Nephron (organoid): ENCODE measurements at regions not wholly inside any gene's neighbourhood (a gene's known extent, or its start where the extent isn't known, plus 50 kb on each side); places are given as distances from the start of the nearest gene placed in this dataset.

Experiments
- H3K27ac Mint-ChIP-seq, 3 experiments: 2 replicates each; pipeline ENCODE4 v1.8.0; 2020; ENCODE audit warnings: mixed read lengths in 3 of 3, mild to moderate bottlenecking in 2 of 3, moderate library complexity in 1 of 3
- H3K27me3 Mint-ChIP-seq: 2 replicates; pipeline ENCODE4 v1.8.0; 2021; ENCODE audit warnings: low read depth, mild to moderate bottlenecking, moderate library complexity, mixed read lengths
- H3K36me3 Mint-ChIP-seq: 2 replicates; pipeline ENCODE4 v1.8.0; 2020; ENCODE audit warnings: low read depth, mixed read lengths
- H3K4me1 Mint-ChIP-seq: 2 replicates; pipeline ENCODE4 v1.8.0; 2020; ENCODE audit warnings: mixed read lengths
- H3K4me3 Mint-ChIP-seq, 3 experiments: 2 replicates each; pipeline ENCODE4 v1.8.0; 2020; ENCODE audit warnings: mild to moderate bottlenecking in 3 of 3, mixed read lengths in 3 of 3, moderate library complexity in 2 of 3
- H3K9me3 Mint-ChIP-seq: 2 replicates; pipeline ENCODE4 v1.8.0; 2020; ENCODE audit warnings: mixed read lengths
- TF ChIP-seq, protein P1 (sequence below), 3 experiments: fragments of 200-600 bp; sonication (generic); IDR thresholded peaks; one replicate each; pipeline ENCODE4 v1.5.0; 2021; ENCODE audit warnings: antibody characterized with exemption in 3 of 3; ENCODE audit not compliant: unreplicated experiment in 3 of 3

DNA sequence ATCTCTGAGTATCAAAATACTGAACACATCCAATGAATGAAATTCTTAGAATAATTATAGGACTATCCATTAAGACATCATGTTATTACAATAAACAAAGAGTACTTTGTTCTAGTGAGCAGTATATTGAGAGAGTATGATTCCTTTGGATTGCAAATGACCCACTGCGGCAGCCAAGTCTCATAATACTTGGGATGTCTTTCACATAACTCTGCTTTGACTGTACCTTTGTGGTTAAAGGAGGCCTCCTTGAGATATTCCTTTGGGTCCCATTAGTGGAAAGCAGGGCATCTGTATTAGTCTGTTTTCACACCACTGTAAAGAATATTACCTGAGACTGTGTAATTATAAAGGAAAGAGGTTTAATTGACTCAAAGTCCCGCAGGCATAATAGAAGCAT lies 593.8 kb downstream of the TRHDE start:
- Mint-ChIP-seq H3K36me3 (no peaks in the 10 kb centered on the region), H3K9me3 (no peaks in the 10 kb centered on the region), H3K4me3 (no peak overlapping the region), H3K4me1 (no peaks in the 10 kb centered on the region), H3K27ac (no peak overlapping the region), H3K27me3 (no peaks in the 10 kb centered on the region)
- TF ChIP-seq, protein P1, sequence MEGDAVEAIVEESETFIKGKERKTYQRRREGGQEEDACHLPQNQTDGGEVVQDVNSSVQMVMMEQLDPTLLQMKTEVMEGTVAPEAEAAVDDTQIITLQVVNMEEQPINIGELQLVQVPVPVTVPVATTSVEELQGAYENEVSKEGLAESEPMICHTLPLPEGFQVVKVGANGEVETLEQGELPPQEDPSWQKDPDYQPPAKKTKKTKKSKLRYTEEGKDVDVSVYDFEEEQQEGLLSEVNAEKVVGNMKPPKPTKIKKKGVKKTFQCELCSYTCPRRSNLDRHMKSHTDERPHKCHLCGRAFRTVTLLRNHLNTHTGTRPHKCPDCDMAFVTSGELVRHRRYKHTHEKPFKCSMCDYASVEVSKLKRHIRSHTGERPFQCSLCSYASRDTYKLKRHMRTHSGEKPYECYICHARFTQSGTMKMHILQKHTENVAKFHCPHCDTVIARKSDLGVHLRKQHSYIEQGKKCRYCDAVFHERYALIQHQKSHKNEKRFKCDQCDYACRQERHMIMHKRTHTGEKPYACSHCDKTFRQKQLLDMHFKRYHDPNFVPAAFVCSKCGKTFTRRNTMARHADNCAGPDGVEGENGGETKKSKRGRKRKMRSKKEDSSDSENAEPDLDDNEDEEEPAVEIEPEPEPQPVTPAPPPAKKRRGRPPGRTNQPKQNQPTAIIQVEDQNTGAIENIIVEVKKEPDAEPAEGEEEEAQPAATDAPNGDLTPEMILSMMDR (IDR thresholded peaks at IDR 0.05; ENCODE audit: unreplicated experiment in 3 of 3) = no peak

DNA sequence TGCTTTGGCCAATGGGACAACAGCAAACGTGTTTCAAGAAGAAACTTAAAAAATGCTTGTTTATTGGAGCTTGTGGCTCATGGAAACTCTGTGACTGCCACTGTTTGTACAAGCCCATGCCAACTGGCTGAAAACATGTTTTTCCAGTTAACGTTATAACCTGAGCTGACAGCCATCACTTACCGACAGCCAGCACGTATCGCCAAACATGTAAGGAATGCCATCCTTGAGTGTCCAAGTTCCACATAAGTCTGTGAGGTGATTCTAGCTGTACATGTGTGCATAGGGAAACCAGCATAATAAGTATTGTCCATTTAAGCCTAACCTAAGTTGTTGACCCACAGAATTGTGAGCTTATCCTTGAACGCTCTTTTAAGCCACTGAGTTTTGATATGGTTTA lies 596.9 kb downstream of the TRHDE start:
- H3K9me3 Mint-ChIP-seq = no peaks in the 10 kb centered on the region

DNA sequence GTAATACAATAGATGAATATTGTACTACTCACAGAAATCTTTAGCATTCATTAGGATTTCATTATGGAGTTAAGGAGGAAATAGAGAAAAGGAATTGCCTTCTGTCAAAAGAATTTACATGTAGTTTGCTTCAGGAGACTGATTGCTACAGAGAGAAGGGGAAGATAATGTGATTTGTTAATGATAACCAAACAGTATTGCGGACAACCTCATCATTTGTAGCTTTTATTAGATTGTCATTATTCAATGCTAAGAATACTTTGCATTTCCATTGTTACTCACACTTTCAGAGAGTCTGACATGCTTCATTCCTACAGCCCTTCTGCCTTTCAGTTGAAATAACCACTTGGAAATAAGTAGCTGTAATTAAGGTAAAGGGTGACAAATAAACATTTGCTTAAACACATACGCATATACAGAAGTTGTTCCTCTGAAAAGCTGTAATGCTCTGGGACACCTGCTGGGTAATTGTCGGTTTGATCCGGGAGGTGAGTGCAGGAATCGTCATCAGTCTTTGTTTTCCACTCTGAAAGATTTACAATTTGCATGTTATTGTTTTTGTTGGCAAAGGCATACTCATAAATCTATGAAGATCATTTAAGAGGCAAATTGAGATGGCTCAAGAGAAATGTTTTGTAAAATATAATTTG lies 600.2 kb downstream of the TRHDE start:
- H3K36me3 Mint-ChIP-seq = peaks cover 3% of the 10 kb centered on the region

More for the DNA sequence above, 596.9 kb downstream of the TRHDE start:
- no peaks in the 10 kb centered on the region for H3K4me1 Mint-ChIP-seq
- TF ChIP-seq, protein P1 (IDR thresholded peaks at IDR 0.05; ENCODE audit: unreplicated experiment in 3 of 3) = no peak
- H3K27me3 Mint-ChIP-seq = no peaks in the 10 kb centered on the region
- H3K4me3 Mint-ChIP-seq = no peak overlapping the region
- H3K36me3 Mint-ChIP-seq = no peaks in the 10 kb centered on the region
- H3K27ac Mint-ChIP-seq = no peak overlapping the region

DNA sequence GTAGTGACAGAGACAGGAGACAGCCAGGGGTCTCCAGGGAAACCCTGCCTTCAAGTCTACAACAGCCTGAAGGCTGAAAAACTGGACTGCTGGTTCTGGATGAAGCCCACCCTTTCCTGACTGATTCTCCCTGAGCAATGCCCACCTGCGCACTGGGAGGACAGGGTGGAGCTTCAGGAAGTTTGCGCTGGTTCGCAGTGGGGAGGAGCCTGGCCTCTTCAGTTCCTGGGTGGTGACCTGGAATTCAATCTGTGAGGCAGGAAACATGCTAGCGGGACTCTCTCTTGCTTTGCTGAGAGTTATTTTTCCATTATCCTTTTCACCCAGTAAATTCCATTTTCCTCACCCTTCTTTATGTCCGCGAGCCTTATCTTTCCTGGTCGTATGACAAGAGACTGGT lies 600.8 kb downstream of the TRHDE start:
- TF ChIP-seq, protein P1 (IDR thresholded peaks at IDR 0.05; ENCODE audit: unreplicated experiment in 3 of 3) = no peak
- H3K4me1 Mint-ChIP-seq = no peaks in the 10 kb centered on the region

More for the DNA sequence above, 600.2 kb downstream of the TRHDE start:
- no peaks in the 10 kb centered on the region for H3K27me3 Mint-ChIP-seq
- no peaks in the 10 kb centered on the region for H3K4me1 Mint-ChIP-seq
- no peak overlapping the region for H3K27ac Mint-ChIP-seq
- no peak overlapping the region for H3K4me3 Mint-ChIP-seq
- TF ChIP-seq, protein P1 (IDR thresholded peaks at IDR 0.05; ENCODE audit: unreplicated experiment in 3 of 3) = no peak
- H3K9me3 Mint-ChIP-seq = peaks cover 13% of the 10 kb centered on the region

DNA sequence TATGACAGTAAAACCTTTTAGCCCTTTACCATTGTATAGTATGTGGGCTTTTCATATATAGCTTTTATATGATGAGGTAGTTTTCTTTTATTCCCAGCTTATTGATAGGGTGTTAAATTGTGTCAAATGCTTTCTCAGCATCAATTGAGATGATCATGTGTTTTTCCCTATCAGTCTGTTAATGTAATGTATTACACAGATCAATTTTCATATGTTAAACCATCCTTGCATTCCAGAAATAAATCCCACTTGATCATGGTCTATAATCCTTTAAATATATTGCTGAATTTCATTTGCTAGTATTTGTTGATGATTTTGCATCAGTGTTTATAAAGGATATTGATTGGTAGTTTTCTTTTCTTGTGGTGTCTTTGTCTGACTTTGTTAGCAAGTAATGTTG lies 603.9 kb downstream of the TRHDE start:
- Mint-ChIP-seq H3K27ac (no peak overlapping the region), H3K36me3 (peaks cover 3% of the 10 kb centered on the region), H3K9me3 (peaks cover 15% of the 10 kb centered on the region), H3K4me3 (no peak overlapping the region), H3K27me3 (no peaks in the 10 kb centered on the region), H3K4me1 (no peaks in the 10 kb centered on the region)
- TF ChIP-seq, protein P1 (IDR thresholded peaks at IDR 0.05; ENCODE audit: unreplicated experiment in 3 of 3) = no peak

More for the DNA sequence above, 600.8 kb downstream of the TRHDE start:
- Mint-ChIP-seq H3K27ac (no peak overlapping the region), H3K4me3 (no peak overlapping the region), H3K9me3 (peaks cover 15% of the 10 kb centered on the region), H3K27me3 (no peaks in the 10 kb centered on the region), H3K36me3 (peaks cover 3% of the 10 kb centered on the region)

DNA sequence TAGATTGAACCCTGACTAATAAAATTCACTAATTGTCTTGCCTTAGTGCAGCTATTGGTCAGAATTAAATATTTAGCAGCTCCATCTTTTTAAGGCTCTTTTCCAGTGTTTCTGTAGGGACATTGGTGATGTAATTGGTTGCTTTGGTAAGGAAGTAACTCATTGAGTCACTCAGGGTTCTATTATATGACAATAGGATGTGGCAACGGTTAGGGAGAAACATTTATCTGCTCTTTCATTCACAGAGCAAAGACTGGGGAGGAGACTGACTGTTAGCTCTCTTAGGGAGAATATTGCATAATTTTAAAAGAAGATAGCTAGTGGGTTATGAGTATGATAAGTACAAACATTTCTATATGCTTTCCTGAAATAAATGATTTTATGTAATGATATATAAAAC lies 616.5 kb downstream of the TRHDE start:
- TF ChIP-seq, protein P1 (IDR thresholded peaks at IDR 0.05; ENCODE audit: unreplicated experiment in 3 of 3) = no peak
- H3K4me3 Mint-ChIP-seq = no peak overlapping the region
- no peaks in the 10 kb centered on the region for H3K4me1 Mint-ChIP-seq
- no peaks in the 10 kb centered on the region for H3K9me3 Mint-ChIP-seq
- no peak overlapping the region for H3K27ac Mint-ChIP-seq
- no peaks in the 10 kb centered on the region for H3K27me3 Mint-ChIP-seq
- no peaks in the 10 kb centered on the region for H3K36me3 Mint-ChIP-seq
